OCI-LY3 (cell line): ENCODE measurements at regions not wholly inside any gene's neighbourhood (a gene's known extent, or its start where the extent isn't known, plus 50 kb on each side); places are given as distances from the start of the nearest gene placed in this dataset.

Source experiments
- H2AFZ ChIP-seq: fragments of 200-600, 300-600 bp; shearing (Covaris generic); 2 replicates; pipeline ENCODE4 v1.6.0; 2014; ENCODE audit warnings: antibody characterized with exemption, low read depth, low read length
- H3K27ac ChIP-seq: fragments of 200-600, 300-600 bp; sonication (generic); 2 replicates; pipeline ENCODE4 v1.5.1; 2014; ENCODE audit warnings: mild to moderate bottlenecking, low read length, moderate library complexity, mixed read lengths
- H3K27me3 ChIP-seq: fragments of 200-600, 300-600 bp; sonication (generic); 2 replicates; pipeline ENCODE4 v1.6.1; 2014; ENCODE audit warnings: low read depth, low read length, mixed read lengths
- H3K36me3 ChIP-seq: fragments of 200-600, 300-600 bp; sonication (generic); replicated peaks from 2 replicates; pipeline ENCODE3; 2014; ENCODE audit warnings: low read depth, low read length, mixed read lengths
- H3K4me1 ChIP-seq: fragments of 300-600, 200-600 bp; sonication (generic); 2 replicates; pipeline ENCODE4 v1.6.1; 2014; ENCODE audit warnings: low read length, mixed read lengths
- H3K4me2 ChIP-seq: fragments of 200-600, 300-600 bp; sonication (generic); 2 replicates; pipeline ENCODE4 v1.6.1; 2014; ENCODE audit warnings: low read length, mixed read lengths
- H3K4me3 ChIP-seq: fragments of 300-600, 200-600 bp; sonication (generic); 2 replicates; pipeline ENCODE4 v1.5.1; 2014; ENCODE audit warnings: antibody characterized with exemption, mild to moderate bottlenecking, low read length, moderate library complexity
- H3K79me2 ChIP-seq: fragments of 300-600, 200-600 bp; shearing (Covaris generic); 2 replicates; pipeline ENCODE4 v1.6.1; 2014; ENCODE audit warnings: mild to moderate bottlenecking, low read length, mixed read lengths
- H3K9ac ChIP-seq: fragments of 300-600, 200-600 bp; shearing (Covaris generic); 2 replicates; pipeline ENCODE4 v1.6.0; 2014; ENCODE audit warnings: mild to moderate bottlenecking, low read length, moderate library complexity
- H3K9me3 ChIP-seq: fragments of 200-600, 300-600 bp; shearing (Covaris generic); 2 replicates; pipeline ENCODE4 v1.6.1; 2014; ENCODE audit warnings: low read length, mixed read lengths; ENCODE audit not compliant: insufficient read depth
- H4K20me1 ChIP-seq: fragments of 200-600, 300-600 bp; sonication (generic); 2 replicates; pipeline ENCODE4 v1.6.1; 2016; ENCODE audit warnings: low read length, mixed read lengths; ENCODE audit not compliant: insufficient read depth
- CTCF ChIP-seq: fragments of 200-600, 300-600 bp; sonication (generic); IDR thresholded peaks from 2 replicates; pipeline ENCODE4 v1.5.1; 2014; ENCODE audit warnings: antibody characterized with exemption, low read length, low read depth
- EZH2phosphoT487 ChIP-seq: fragments of 200-600 bp; shearing (Covaris generic); IDR thresholded peaks from 2 replicates; pipeline ENCODE4 v1.6.1; 2018; ENCODE audit warnings: antibody characterized with exemption, mixed run types, low read depth

- Histone ChIP-seq H3K9me3 (no peaks in the 10 kb centered on the region), H3K4me1 (no peaks in the 10 kb centered on the region), H3K27ac (no peak overlapping the region), H4K20me1 (no peaks in the 10 kb centered on the region), H2AFZ (no peak overlapping the region), H3K9ac (no peak overlapping the region), H3K4me2 (no peak overlapping the region), H3K27me3 (no peaks in the 10 kb centered on the region), H3K36me3 (no peaks in the 10 kb centered on the region), H3K4me3 (no peak overlapping the region), H3K79me2 (no peaks in the 10 kb centered on the region)
- TF ChIP-seq EZH2phosphoT487 (no peak), CTCF (no peak)
Observed at GRCh38 chr5:5581080-5581479, 158.6 kb downstream of the ICE1 start.

- H3K4me1 ChIP-seq = no peaks in the 10 kb centered on the region
- no peak overlapping the region for H3K4me3 ChIP-seq
- H3K9ac ChIP-seq = no peak overlapping the region
- H3K27ac ChIP-seq = no peak overlapping the region
- no peak for TF ChIP-seq EZH2phosphoT487
- TF ChIP-seq CTCF = no peak
- H3K9me3 ChIP-seq = no peaks in the 10 kb centered on the region
- no peaks in the 10 kb centered on the region for H4K20me1 ChIP-seq
- H2AFZ ChIP-seq = no peak overlapping the region
- no peaks in the 10 kb centered on the region for H3K27me3 ChIP-seq
- H3K36me3 ChIP-seq = no peaks in the 10 kb centered on the region
- no peak overlapping the region for H3K4me2 ChIP-seq
- no peaks in the 10 kb centered on the region for H3K79me2 ChIP-seq
Observed at GRCh38 chr5:5576744-5577143, 154.3 kb downstream of the ICE1 start.

- no peaks in the 10 kb centered on the region for H4K20me1 ChIP-seq
- no peaks in the 10 kb centered on the region for H3K27me3 ChIP-seq
- H3K9ac ChIP-seq = no peak overlapping the region
- H3K36me3 ChIP-seq = no peaks in the 10 kb centered on the region
- TF ChIP-seq EZH2phosphoT487 = no peak
- TF ChIP-seq CTCF = no peak
- H3K4me3 ChIP-seq = no peak overlapping the region
- no peak overlapping the region for H3K27ac ChIP-seq
- H3K79me2 ChIP-seq = no peaks in the 10 kb centered on the region
- no peaks in the 10 kb centered on the region for H3K4me1 ChIP-seq
- no peak overlapping the region for H2AFZ ChIP-seq
- no peak overlapping the region for H3K4me2 ChIP-seq
- no peaks in the 10 kb centered on the region for H3K9me3 ChIP-seq
Observed at GRCh38 chr5:5575461-5575860, 153.0 kb downstream of the ICE1 start.

GRCh38 chr5:5573798-5574380 lies 151.4 kb downstream of the ICE1 start:
- no peaks in the 10 kb centered on the region for H3K79me2 ChIP-seq
- no peak overlapping the region for H2AFZ ChIP-seq
- H3K27me3 ChIP-seq = no peaks in the 10 kb centered on the region

More at GRCh38 chr5:5573798-5574380, 151.4 kb downstream of the ICE1 start:
- H3K4me3 ChIP-seq = no peak overlapping the region
- H3K36me3 ChIP-seq = no peaks in the 10 kb centered on the region
- no peaks in the 10 kb centered on the region for H3K9me3 ChIP-seq
- no peaks in the 10 kb centered on the region for H4K20me1 ChIP-seq
- TF ChIP-seq CTCF = no peak
- TF ChIP-seq EZH2phosphoT487 = no peak
- H3K27ac ChIP-seq = no peak overlapping the region
- H3K4me1 ChIP-seq = no peaks in the 10 kb centered on the region
- H3K9ac ChIP-seq = no peak overlapping the region
- H3K4me2 ChIP-seq = no peak overlapping the region
